GM19240 (cell line): ENCODE measurements at regions not wholly inside any gene's neighbourhood (a gene's known extent, or its start where the extent isn't known, plus 50 kb on each side); places are given as distances from the start of the nearest gene placed in this dataset.

Experiments
- DNase-seq: peaks from one replicate; pipeline ENCODE4 v3.0.0; 2011; ENCODE audit warnings: low spot score; ENCODE audit not compliant: insufficient read length

DNA sequence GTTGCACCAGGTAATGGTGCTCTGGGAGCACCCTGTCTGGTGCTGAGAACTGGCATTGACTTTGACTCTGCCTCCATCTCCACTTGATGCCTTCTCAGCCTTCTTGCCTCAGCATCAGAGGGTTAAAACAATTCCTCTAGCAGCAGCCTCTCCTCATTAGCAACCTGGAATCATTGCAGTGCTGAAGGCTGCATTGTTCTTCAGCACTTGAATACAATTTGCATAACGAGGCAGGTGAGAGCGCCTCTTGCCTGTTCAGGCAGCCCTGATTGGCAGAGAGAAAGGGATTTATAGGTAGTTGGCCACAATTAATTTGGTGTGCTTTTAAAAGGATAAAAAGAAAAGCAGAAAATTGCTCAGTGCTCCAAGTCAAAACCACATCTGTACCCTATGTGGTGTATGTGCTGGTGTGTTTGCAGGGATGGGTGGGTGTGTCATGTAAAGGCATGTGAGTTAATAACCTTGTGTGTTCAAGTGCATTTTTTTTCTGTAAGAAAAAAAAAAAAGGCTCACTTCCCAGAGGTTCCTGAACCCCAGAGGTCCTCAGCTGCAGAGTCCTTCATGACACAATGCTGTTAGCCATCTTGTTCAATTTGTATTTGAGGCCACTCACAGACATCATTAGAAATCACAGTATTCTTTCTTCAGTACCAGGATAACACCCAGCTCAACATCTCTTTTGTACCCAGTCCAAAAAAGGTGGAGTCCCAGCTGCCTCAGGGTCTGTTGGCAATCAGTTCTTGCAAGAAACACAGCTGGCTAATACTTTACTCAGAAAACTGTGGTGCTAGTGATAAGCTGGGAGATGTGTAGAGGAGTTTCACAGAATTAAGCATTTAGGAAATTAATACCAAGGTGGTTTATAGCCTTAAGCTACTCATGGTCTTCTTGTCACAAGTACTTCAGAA lies 385.6 kb downstream of the GRIN2B start:
- no peak for DNase-seq

DNA sequence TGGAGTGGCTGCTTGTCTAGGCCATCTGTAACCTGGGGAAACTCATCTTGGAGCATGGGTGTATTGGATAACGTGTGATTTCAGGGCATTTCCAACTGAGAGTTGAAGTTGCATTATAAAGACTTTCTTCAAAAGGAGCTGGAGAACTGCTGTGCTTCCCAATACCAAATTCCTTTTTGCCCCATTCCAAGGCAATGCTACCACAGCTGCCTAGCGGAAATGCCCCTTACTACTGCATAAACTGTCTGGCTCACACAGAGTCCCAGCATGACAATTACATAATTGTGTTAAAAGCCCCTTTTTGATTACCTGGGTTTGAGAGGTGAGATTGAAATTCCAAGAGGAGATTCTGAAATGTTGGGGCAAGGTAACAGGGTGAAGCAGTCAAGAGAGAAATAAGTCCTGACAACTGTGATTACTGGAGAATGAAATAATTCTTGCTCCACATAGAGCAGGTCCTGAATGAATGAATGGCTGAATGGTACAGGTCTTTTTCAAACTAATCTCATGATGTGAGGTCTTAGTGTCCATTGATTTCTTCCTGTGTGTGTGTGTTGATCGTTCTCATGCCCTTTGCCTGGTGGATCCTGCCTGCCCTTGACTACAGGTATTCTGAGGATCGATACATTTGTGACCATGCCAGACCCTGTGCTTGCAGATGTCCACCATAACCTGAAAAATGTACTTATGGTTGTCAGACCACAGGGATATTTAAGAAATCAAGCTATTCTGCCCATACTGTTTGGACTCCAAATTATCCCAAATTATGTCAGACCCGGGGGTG lies 386.5 kb downstream of the GRIN2B start:
- no peak for DNase-seq

DNA sequence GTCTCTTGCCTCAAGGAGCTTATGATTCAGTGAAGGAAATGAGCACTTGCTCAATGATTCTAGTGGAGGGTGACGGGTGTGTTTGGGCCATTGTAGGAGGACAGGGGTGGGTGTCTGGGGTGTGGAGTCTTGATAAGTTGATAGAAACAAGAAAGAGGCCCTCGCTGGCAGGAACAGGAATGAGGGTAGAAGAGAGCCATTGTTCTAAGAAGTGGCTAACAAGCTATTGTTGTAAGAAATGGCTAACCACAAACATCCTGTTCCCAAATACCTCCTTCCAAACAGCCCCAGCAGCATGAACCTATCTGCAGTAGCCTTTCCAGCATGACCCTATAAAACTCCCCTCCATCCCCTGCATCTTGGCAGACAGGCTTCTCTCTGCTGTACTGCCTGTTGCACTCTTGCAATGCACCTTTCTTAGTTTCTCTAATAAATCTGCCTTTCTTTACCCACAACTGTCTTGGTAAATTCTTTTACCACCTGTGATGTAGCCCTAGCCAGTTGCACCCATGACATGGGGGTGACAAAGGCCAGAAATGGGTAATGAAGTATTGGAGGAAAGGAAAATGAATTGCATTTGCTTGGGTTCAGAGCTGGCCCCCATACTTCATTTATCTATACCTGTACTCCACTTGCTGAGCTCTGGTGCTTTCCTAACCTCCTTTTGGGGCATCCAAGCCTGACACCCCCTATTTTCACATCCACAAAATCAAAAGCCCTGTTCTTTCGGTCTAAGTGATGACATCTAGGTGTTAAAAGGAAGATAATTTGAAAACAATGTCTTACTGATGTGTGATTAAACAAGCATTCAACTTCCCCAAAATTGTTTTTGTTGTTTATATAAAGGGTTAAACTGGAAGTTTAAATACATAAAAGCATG lies 389.1 kb downstream of the GRIN2B start:
- DNase-seq: no peak

DNA sequence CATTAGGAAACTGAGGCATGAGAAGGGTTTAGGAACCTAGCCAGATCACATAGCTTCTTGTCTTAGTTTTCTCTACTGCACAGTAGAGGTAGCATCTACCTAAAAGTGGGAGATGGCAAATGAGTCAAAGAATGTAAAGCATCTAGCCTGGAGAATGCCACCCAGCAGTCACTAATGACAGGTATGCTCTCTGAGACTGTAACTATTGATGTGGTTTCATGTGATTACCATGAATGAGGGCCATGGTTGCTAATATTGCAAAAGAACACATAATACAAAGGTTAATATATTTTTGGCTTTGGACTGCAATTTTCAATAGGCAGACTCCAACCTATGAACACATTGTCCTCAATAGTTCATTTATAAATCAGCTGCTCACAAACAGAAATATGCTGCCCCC lies 389.9 kb downstream of the GRIN2B start:
- DNase-seq: no peak

DNA sequence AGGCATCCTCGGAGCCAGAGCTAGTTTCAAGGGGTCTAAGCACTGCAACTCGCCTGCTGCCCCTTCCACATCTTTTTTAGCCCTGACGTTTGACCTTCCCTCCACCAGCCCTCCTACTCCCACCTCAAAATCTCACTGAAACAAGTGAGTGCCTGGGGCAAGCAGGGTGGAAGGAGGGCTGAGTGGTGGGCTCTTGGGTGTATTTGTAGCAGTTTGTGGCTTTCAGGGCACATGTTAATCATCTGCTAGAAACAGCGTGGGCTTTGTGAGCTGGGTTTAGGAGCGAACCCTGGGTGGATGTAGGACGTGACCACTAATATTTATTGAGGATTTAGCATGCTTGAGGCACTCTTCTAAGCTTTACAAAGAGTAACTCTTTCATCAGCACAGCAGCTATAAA lies 390.3 kb downstream of the GRIN2B start:
- DNase-seq: no peak

DNA sequence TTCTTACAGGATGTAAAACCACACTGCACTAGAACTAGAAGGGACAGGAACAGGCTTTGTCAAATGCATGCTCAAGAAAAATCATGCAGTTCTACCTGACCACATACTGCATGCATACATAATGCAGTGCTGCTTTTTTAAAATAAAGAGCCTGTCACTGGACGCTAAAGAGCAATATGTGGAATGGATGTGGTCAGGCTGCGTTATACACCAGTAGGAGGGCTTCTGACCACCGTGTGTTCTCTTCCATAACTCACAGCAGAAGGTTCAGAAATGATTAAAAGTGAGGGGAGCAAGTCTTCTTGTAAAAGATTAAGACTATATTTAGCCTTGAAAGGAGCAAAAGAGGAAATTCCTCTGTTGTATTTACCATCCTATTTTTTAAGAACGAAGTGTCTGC lies 392.0 kb downstream of the EMP1 start:
- DNase-seq: no peak

DNA sequence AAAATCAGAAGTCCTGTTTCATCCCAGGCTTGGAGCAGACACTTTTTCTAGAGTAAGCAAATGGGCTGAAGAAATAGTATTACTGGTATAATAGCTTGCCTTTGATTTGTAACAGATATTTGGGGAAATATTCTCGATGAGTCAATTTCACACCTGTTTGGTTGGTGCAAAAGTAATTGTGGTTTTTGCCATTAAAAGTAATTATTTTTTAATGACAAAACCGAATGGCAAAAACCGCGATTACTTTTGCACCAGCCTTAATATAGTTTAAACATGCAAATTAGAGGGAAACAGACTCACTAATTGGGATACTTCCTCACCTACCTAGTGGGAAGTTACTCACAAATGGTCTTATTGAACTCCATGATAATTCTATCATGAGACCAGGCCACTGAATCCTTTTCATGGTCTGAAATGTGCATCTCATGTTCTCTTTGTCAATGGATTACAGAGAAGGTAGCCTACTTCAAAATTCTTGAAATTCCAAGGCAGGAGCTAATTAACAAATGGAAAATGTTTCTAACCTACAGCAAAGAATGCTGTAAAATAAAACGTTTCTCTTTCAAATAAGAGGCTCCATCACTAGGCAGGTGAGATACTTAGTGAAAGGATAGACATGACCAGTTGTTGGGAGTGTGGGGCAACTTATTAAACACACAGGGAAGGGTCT lies 391.3 kb downstream of the EMP1 start:
- DNase-seq: no peak

DNA sequence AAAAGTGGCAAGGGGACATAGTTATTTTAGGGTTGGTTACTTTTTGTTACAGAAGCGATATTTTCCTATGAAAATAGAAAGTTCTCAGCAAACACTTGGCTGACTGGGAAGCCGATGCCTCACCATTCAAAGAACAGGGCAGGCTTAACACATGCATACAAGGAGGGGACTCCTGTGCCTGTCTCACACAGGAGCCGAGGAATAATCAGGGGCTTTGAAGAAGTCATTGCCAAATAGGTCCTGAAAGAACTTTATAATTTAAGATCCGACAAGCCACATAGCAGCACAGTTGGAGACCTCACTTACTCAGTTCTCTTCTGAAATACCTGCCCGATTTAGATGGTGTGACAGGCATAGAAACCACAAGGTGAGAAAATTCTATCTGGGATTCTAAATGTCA lies 389.8 kb downstream of the EMP1 start:
- no peak for DNase-seq

DNA sequence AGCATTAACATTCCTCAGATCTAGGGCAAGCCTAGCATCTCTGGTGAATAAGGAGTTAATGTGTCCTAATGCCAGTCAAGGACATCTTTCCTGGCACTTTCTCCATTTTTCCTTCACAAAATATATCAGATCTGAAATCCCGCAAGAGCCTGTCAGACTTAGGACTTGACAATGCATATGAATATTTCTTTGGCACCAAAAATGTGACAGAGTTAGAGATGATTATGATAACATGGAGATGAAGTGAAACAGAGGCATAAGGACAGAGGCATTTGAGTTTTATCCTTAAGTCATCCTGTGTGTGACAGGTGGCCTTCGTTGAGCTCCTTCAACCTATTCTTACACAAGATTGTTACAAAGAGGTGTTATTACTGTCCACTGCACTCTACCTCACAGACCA lies 388.0 kb downstream of the EMP1 start:
- DNase-seq: no peak

DNA sequence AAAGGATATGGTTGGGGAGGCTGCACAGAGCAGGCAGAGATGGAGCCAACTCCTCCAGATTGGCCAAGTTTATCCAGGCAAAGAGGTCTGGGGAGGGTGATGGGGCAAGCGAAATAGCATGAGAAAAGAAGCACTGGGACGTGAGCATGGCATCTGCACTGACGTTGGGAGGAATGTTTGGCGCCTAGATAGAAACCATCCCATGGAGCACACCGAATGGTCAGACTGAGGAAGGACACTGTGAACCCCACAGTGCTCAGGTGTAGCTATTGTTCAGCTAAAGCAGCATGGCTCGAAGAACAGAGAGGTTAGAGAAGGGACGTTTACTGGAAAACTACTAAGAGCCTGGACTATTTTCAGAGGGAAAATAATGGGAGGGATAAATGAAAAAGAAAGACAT lies 387.1 kb downstream of the EMP1 start:
- no peak for DNase-seq

DNA sequence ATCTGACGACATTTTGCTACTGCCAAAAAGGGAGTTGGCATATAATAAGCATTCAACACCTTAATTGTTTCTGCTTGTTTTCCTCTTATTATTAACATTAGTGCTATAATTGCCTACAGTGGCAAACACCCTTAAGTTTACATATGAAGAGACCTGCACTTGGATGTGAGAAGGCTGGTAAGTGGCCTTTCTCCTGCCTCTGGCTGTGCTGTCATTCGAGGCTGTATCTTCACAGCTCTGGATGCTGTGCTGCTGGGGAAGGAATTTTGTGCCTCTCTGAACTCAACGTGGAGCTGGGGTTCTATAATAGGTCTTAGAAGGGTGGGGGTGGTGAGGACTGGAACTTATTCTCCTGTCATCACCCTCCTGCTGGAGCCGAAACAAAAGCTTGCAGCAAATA lies 385.9 kb downstream of the EMP1 start:
- no peak for DNase-seq

DNA sequence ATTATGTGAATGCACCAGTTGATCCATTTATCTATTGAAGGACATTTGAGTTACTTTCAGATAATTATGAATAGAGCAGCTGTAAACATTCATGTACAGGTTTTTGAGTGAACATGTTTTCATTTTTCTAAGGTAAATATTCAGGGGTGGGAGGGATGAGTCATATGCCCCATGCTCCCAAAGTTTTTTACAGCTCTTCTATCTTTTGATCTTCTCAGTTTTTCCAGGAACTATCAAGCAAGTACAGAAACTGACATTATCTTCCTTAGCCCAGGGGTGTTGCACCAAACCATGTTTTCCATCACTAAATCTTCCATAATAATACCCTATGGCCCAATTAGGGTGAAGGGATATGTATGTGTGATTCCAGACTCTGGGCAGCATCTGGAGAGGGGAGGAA lies 384.5 kb downstream of the EMP1 start:
- DNase-seq: no peak

DNA sequence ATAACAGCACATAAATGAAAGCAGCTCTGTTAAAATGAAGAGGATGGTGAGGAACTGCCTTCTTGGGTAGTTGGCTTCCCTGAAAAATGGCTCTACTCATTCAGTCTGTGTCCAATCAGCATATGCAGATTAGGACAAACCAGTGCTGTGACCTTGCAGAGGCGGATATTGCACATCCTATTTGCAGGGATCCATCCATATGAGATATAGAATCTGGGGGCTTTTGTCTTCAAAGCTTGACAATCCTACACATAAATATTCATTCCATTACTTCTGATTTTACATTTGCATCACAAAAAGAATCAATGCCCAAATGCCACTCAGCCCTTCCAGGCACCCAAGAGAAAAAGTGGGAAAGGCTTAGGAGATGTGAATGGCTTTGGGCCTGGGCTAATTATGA lies 383.7 kb downstream of the EMP1 start:
- DNase-seq: no peak

DNA sequence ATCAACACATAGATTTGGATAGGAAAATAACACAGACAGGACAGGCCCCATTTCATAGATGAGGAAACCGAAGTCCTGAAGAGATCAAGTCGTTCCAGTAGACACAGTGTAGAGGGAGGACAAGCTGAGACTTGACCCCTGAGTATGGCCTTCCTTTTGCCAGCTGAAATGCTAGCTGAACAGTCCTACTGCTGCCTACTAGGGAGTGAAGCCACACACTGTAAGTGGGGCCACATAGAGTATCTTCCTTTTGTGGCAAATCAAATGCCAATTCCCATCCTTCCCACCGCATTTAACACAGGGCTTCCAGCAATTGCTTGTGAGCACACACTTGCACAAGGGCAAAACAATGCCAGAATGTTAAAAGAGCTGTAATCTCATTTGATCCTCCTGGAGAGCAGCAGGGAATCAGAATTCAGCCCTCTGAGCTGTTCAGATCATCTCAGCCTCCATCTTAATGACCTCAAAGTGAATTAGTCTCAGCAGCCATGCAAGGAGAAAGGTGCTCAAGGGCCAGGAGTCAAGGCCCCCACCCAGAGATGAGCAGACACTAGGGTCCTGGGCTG lies 380.5 kb downstream of the EMP1 start:
- no peak for DNase-seq

DNA sequence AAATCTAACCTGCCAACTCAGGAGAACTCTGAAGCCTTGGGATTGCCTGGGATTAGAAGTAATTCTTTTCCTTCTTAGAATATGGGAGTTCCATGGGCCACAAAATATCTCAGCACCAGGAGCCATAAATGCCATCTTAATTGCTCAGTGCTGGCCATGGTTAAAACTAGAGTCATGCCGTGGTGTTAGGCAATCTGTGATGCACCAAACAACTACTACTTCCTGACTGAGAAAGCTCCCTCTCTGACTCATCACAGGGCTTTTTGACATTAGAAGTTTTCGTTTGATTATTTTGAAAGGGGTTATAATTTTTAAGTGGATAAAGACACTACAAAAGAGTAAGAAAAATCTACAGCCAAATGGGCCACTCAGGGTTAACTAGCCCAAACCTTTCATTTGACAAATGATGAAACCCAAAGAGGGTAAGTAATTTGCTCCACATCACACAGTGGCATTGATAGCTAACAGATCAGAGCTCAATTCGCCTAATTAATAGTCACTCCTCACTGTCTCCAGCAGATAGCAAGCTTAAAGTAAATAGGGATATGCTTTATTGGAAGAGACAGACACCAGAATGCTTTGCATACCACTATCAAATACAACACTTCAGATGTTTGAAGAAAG lies 377.3 kb downstream of the EMP1 start:
- no peak for DNase-seq

DNA sequence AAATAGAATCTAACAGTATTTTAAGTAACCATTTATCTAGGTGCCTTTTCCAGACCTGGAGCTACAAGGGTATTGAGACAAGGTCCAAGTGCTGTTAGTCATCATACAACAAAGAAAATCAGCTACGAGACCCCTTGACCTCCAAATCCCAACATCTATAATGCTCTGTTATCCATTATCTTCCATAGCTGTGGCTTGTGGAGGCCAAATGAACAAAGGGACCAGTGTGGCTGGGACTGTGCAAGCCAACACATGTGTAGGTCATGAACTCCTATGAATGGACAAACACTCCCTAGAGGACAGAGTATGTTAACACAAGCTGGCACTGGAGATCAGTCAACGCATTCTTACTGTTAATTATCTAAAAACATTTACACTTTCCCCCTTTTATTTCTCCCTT lies 374.5 kb downstream of the EMP1 start:
- DNase-seq: no peak

DNA sequence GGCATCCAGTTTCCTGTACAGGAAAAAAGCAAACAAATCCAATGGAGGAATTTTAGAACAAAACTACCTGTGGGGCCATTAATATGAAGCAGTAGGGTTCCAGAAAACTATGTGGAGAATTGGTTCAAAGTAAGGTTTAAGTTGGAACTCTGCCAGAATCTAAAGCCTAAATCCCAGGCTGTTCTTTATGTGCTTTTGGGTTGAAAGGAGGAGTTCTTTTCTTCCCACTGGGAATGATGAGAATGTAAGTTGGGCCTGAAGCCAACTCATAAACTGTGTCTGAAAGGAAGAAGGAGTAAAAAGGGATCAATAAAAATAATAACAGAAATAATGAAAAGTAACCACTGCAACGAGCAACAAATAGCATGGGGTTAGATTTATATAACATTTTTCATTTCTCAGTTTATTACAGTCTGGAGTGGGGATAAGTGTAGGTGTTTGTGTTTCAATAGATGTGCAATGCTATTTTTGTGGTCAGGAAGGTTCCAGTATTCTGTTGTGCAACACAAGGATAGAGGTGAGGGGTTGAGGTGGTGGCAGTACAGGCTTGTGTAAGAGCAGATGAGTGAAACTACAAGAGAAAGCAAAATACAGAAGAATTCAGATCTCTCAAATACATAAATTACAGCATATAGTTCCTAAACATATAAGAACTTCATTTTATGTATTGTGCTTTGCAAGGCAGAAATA lies 373.6 kb downstream of the EMP1 start:
- no peak for DNase-seq

DNA sequence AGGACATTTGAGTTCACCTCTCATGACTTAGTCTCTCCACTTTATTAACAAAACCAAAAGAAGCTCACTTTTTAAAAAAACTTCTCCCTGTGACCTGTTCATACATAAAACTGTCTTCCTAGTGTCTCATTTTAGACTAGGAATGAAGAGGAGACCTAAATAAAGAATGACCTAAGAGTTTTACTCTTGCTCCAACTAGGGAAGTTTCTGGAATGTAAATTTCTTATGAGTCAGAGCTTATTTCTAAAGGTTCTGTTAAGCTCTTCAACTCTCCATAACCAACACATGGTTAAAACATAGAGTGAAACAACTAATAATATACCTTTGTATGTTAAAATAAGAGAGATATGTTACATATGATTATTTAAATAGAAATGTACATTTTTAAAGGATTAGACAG lies 369.8 kb downstream of the EMP1 start:
- no peak for DNase-seq

DNA sequence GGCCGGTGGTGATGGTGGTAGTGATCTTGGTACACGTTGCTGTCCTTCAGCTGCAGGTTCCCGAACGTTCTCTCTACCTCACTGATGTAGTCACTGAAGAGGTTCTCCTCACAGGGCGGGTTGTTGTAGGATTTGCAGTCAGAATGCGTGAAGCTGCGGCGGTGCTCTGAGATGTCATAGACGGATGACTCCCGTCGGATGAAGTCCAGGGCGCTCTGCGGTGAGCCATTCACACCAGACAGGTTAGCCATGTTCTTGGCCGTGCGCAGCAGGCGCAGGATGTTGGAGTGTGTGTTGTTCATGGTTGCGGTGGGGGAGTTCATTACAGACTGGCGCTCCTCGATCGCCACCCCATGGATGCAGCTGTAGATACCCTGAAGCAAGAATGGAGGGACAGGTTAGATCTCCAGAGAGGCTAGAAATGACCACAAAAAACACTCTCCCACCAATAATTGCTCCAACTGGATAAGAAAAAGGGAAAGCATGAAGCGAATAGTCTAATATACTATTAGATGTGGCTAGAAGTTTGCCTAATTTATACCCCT lies 367.8 kb downstream of the EMP1 start:
- DNase-seq: no peak

DNA sequence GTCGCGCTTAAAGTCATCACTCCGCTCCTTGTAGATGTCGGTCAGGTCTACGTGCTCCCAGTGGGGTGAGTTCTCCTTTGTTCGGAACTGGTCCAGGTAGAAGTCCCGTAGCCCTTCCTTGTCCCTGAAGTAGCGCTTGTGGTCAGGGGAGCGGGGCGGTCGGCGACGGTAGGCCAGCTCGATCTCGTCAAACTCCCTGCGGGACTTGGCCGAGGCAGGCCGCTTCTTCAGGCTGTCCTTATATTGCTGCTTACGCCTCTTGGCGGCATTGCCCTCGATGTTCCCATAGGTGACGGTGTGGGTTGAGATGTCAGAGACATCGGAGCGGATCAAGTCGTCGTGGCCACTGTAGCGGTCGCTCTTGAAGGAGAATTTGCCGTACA lies 367.2 kb downstream of the EMP1 start:
- no peak for DNase-seq
